SK-N-DZ (cell line): ENCODE measurements at regions not wholly inside any gene's neighbourhood (a gene's known extent, or its start where the extent isn't known, plus 50 kb on each side); places are given as distances from the start of the nearest gene placed in this dataset.
A peak's percentile ranks its signal among the peaks of the same experiment; 100 is the strongest.
"Not testable (repeated sequence)": the region's sequence is repeated elsewhere in the genome, so short reads cannot be mapped to it uniquely, and the experiment has no call there.

Source experiments
- DNase-seq: peaks from one replicate; pipeline ENCODE4 v3.0.0-alpha.2; 2015; ENCODE audit warnings: low spot score

- no peak for DNase-seq
Observed at GRCh38 chr16:59113004-59113670, 379.0 kb upstream of the GOT2 start.

- DNase-seq: no peak
Observed at GRCh38 chr16:59111280-59111679, 377.2 kb upstream of the GOT2 start.

GRCh38 chr16:59108374-59108773 lies 374.3 kb upstream of the GOT2 start:
- DNase-seq: no peak

DNA sequence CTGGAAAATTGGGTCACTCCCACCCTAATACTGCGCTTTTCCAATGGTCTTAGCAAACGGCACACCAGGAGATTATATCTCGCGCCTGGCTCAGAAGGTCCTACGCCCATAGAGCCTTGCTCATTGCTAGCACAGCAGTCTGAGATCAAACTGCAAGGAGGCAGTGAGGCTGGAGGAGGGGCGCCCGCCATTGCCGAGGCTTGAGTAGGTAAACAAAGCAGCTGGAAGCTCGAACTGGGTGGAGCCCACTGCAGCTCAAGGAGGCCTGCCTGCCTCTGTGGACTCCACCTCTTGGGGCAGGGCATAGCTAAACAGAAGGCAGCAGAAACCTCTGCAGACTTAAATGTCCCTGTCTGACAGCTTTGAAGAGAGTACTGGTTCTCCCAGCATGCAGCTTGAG lies 362.6 kb upstream of the GOT2 start:
- not testable (repeated sequence) for DNase-seq

DNA sequence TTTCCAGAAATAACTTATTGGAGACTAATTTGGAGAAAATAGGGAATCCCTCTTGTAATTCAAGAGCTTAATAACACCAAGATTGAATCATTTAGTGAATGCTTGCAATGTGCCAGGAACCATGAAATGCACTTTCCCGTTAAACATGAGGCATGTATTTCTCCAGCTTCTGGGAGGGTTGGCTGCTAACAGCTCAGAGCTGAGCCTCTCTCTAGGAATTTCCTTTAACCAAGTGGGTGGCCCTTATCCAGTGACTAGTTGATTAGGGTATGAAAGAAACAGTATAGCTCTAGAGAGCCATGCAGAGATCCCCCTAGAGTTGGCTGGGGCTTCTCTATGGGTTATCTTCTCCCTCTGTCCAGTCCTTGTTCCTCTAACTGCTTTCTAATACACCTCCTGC lies 356.4 kb upstream of the GOT2 start:
- no peak for DNase-seq

DNA sequence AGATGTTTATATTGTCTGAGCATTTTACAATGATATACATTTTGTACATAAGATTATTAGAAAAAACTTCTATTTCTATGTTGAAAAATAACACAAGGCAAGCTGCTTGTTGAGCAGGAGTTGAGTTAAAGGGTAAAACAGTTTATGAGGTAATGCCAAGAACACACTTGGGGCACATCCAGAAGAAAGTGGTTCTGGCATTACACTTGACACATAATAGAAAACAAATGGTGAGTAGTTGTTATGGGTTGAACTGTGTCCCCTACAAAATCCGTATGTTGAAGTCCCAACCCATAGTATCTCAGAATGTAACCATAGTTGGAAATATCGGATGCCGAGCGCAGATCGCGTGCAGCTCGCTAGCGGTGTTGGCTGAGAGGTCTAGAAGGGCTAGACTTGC lies 354.3 kb upstream of the GOT2 start:
- no peak for DNase-seq

DNA sequence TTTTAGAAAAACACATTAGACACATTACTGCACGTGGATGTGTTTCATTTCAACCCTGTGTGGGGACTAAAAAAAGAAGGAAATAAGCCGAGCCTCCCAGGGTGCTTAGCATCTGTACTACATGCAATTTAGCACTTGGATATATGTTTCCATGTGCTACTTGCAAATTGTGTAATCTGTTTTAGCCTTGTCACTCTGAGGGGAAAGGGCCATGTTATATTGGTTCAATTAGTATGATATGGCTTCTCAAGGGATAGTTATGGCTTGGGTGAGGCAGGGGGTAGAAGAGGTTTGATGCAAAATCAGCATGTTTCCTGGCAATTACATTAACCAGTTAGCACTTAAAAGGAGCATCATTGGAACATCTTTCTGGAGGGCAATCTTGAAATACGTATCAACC lies 353.5 kb upstream of the GOT2 start:
- DNase-seq: no peak

- no peak for DNase-seq
Observed at GRCh38 chr16:59067205-59067604, 333.1 kb upstream of the GOT2 start.

GRCh38 chr16:59060207-59060606 lies 326.1 kb upstream of the GOT2 start:
- DNase-seq: no peak

- no peak for DNase-seq
Observed at GRCh38 chr16:59058250-59058649, 324.1 kb upstream of the GOT2 start.

DNA sequence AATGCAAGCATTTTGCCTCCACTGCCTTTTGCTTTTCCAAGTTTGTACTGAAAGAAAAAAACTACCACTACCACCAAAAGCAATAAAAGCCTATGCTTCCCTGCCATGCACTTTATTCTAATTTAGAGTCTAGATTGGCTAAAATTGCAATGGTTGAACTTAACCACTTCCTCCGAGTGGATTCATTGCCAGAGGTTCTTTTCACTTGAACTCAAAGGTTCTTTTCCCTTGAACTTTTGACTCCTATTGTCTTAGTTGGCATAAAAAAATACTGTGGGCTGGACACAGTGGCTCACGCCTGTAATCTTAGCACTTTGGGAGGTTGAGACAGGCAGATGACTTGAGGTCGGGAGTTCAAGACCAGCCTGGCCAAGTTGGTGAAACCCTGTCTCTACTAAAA lies 319.8 kb upstream of the GOT2 start:
- DNase-seq: no peak

- DNase-seq: no peak
Observed at GRCh38 chr16:59052231-59052630, 318.1 kb upstream of the GOT2 start.

GRCh38 chr16:59048876-59049275 lies 314.8 kb upstream of the GOT2 start:
- no peak for DNase-seq

DNA sequence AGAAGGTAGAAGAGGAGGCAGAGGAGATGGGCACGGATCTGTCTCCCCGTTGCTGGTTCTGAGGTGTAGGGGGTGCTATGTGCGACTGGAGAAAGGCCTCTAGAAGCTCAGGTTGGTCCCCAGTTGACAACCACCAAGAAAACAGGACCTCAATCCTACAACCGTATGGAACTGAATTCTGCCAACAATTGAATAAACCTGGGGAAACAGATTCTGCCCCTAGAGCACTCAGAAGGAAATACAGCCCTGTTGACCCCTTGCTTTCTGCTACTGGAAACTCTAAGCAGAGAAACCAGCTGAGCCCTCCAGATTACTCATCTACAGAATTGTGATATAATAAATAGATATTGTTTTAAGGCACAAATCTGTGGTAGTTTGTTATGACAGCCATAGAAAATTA lies 313.0 kb upstream of the GOT2 start:
- no peak for DNase-seq

- DNase-seq: no peak
Observed at GRCh38 chr16:59046335-59046734, 312.2 kb upstream of the GOT2 start.

GRCh38 chr16:59045501-59045900 lies 311.4 kb upstream of the GOT2 start:
- no peak for DNase-seq

DNA sequence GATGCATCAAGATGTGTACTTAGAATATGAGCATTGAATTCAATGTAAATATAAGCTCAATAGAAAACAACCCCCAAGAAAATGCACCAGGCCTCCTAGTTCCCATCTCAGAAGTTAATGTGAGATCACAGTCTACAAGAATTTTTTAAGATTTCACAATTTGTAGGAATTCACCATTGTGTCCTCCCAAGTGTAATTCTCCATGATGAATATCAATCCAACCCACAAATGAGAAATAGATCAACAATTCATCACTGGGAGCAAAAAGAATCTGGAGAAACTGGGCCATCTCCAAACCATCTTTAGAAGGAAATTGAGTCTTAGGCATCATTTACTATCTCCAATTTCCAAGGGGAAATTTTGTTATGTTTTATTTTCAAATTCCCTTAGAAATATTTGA lies 310.5 kb upstream of the GOT2 start:
- no peak for DNase-seq

DNA sequence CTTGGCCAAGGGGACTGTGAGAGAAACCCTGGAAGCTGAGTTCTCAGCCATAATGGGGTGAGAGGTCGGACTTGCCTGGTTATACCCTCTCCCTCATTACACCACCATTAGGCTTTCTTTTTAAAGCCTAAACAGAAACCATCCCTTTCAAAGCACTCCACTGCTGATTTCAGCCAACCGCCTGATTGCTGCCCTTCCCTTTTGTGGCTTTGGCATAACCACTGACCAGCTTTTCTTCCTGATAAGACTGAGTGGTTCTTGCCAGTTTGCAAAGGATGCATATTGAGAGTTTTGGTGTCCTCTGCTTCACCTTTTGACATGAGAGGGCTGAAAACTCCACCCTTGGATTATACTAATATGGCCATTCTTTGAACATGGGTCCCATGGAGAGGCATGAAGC lies 308.2 kb upstream of the GOT2 start:
- DNase-seq: no peak

DNA sequence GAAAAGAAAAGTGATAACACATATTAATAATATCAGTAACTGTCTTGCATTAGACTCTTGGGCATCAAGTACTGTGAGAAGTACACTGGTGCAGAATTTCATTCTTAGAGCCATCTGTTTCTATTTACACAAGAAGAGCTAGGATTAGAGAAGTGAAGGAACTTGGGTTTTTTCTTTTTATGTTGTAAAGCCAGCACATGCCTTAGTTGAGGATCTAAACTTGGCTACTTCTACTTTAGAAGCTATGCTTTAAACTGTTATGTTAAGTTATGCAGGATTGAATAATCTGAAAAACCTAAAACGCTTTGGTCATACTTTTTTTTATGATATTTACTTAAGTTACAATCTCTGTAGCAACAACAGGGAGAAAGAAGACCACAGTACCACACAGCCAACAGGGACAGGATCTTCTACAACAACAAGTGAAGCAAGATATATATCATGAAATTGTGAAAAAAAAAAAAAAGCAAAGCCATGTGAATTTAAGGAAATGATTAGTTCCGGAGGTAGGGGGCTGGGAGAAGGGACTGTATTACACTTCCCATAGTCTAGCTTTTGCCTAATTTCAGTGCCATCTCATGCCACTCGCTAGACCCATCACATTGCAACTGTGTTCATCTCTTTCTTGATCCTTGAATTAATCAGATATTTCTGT lies 305.1 kb upstream of the GOT2 start:
- DNase-seq: no peak

DNA sequence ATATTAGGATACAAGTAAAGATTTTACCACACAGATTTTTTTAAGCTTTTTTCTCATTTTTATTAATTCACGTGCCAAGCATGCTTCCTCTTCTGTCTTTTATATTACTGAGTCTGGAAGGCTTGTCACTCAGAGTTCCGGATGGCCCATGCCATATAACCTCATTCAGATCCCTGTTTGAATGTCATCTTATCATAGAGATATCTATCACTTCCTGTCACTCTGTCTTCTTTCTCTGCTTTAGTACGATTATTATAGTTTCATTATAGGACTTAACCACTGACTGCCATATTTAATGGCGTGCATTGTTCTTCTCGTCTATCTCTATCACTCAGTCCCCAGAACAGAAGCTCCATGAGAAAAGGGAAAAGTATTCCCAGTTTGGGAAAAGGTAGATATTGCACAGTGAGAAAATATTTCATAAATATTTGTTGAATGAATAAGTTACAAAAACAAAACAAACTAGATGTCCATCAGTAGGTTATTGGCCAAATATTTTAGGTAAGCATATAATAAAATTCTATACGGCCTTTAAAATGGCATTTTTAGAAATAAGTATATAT lies 296.9 kb upstream of the GOT2 start:
- no peak for DNase-seq

DNA sequence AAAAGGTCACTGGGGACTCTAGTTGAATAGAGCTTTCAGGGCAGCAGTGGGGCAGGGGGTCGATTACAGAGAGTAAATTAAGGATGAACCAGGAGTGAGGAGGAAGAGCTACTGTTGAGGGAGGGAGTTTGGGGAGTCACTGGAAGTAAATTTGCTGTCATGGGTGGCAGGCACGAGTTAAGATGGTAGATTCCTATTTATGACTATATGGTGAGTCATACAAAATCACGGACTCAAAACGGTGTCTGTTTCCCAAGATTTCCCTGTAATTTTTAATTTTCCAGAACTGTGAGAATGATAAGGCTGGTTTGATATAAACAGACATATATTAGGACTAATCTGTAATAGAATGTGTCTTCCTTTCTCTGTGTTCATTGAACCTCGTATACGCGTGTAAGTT lies 287.6 kb upstream of the GOT2 start:
- DNase-seq: no peak

- no peak for DNase-seq
Observed at GRCh38 chr16:59013930-59014329, 279.8 kb upstream of the GOT2 start.

DNA sequence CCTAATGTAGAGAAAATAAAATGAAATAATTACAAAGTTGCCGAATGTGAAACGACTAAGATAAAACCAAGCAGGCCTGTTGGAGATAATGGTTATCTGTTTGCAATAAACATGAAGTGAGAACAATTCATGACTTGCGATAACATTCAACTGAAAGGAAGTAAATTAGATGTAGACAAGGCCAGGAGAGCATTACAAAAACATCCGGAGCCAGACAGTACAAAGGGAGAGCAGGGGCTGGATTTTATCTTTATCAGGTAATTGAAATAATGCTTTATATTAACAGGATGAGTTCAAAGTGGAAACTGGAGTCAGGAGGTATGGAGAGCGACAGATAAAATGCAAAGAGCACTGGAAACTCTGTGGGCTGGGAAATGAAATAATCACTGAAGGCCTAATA lies 265.6 kb upstream of the GOT2 start:
- DNase-seq: peak; percentile 14
